Activated naive CD8-positive, alpha-beta T cell (primary cell): ENCODE measurements at regions not wholly inside any gene's neighbourhood (a gene's known extent, or its start where the extent isn't known, plus 50 kb on each side); places are given as distances from the start of the nearest gene placed in this dataset.
A peak's percentile ranks its signal among the peaks of the same experiment; 100 is the strongest.
"Not testable (repeated sequence)": the region's sequence is repeated elsewhere in the genome, so short reads cannot be mapped to it uniquely, and the experiment has no call there.

Source experiments
- H3K27ac Mint-ChIP-seq: one replicate; pipeline ENCODE4 v1.8.0; 2021; ENCODE audit warnings: mixed read lengths
- H3K27me3 Mint-ChIP-seq: one replicate; pipeline ENCODE4 v1.8.0; 2021; ENCODE audit warnings: mixed read lengths
- H3K36me3 Mint-ChIP-seq: one replicate; pipeline ENCODE4 v1.8.0; 2021; ENCODE audit warnings: mixed read lengths
- H3K4me1 Mint-ChIP-seq: one replicate; pipeline ENCODE4 v1.8.0; 2021; ENCODE audit warnings: low read depth, mixed read lengths
- H3K4me3 Mint-ChIP-seq: one replicate; pipeline ENCODE4 v1.8.0; 2021; ENCODE audit warnings: mild to moderate bottlenecking, mixed read lengths
- H3K9me3 Mint-ChIP-seq: one replicate; pipeline ENCODE4 v1.8.0; 2021; ENCODE audit warnings: low read depth, mixed read lengths

DNA sequence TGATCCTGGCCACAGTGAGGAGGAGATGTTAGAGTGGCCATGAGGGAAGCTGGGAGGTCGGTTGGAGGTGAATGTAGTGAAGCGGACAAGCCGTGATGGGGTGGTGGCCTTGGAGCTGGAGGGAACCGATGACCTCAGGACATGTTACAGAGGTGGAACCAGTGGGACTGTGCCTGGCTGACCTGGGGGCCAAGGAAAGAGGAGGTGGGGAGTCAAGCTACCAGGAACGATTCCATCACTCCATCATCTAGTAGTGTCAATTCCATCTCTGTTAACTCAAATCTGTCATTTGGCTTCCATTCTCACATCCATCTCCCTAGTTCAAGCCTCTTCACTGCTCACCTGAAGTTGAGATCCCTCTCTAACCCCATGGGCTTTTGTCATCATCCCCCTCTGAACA, 102.4 kb upstream of the LYZL2 start:
- Mint-ChIP-seq H3K9me3 (no peaks in the 10 kb centered on the region), H3K27me3 (peaks cover 3% of the 10 kb centered on the region), H3K36me3 (no peaks in the 10 kb centered on the region), H3K4me3 (no peak overlapping the region), H3K27ac (no peak overlapping the region), H3K4me1 (no peaks in the 10 kb centered on the region)

DNA sequence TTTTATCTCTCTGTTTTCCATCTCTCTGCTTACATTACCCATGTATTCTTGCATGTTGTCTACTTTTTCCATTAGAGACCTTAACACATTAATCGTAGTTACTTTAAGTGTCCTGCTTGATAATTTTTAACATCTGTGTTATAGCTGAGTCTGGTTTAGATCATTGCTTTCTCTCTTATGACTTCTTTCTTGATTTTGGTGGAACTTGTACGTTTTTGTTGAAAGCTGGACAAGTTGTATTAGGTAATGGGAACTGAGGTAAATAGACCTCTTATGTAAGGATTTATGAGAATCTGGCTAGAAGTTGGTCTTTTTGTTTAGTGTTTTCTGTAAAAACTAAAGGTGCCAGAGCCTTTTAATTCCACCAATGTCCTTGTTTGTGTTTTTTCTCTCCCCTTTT, 100.8 kb upstream of the LYZL2 start:
- H3K27ac Mint-ChIP-seq, result no peak overlapping the region
- H3K4me1 Mint-ChIP-seq, result peaks cover 3% of the 10 kb centered on the region
- H3K36me3 Mint-ChIP-seq, result no peaks in the 10 kb centered on the region
- H3K4me3 Mint-ChIP-seq, result no peak overlapping the region
- no peaks in the 10 kb centered on the region for H3K27me3 Mint-ChIP-seq
- no peaks in the 10 kb centered on the region for H3K9me3 Mint-ChIP-seq

DNA sequence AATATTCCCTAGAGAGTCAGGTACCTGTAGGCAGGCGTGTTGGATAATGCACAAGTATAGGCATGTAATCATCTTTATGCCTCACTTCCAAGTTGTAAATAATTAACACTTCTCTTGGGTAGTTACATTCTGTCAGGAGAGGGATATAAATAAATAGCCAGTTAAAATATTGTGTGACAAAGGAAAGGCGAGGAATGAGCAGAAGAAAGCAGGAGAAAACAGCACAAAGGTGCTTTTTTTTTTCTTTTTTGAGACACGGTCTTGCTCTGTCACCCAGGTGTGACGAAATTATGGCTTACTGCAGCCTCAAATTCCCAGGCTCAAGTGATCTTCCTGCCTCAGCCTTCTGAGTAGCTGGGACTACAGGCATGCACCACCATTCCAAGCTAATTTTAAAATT, 99.2 kb upstream of the LYZL2 start:
- Mint-ChIP-seq H3K27me3 (no peaks in the 10 kb centered on the region), H3K9me3 (no peaks in the 10 kb centered on the region), H3K36me3 (no peaks in the 10 kb centered on the region)

DNA sequence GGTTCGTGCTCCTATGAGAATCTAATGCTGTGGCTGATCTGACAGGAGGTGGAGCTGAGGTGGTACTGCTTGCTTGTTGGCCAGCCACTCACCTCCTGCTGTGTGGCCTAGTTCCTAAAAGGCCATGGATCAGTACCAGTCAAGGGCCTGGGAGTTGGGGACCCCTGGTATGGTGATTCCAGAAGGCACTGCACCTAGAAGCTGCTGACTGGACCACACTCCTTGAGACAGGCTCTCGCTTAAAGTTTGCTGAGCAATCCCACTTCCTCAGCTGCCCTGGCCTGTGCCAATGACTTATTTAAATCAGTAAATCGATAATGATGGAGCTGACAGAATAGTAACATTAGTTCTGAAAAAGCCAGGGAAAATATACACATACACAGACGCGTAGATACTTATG, 98.6 kb upstream of the LYZL2 start:
- Mint-ChIP-seq H3K9me3 (no peaks in the 10 kb centered on the region), H3K4me1 (peaks cover 3% of the 10 kb centered on the region), H3K4me3 (no peak overlapping the region), H3K27me3 (no peaks in the 10 kb centered on the region), H3K36me3 (no peaks in the 10 kb centered on the region), H3K27ac (no peak overlapping the region)

More for the DNA sequence above, 99.2 kb upstream of the LYZL2 start:
- peaks cover 3% of the 10 kb centered on the region for H3K4me1 Mint-ChIP-seq
- H3K4me3 Mint-ChIP-seq, result no peak overlapping the region
- H3K27ac Mint-ChIP-seq, result no peak overlapping the region

DNA sequence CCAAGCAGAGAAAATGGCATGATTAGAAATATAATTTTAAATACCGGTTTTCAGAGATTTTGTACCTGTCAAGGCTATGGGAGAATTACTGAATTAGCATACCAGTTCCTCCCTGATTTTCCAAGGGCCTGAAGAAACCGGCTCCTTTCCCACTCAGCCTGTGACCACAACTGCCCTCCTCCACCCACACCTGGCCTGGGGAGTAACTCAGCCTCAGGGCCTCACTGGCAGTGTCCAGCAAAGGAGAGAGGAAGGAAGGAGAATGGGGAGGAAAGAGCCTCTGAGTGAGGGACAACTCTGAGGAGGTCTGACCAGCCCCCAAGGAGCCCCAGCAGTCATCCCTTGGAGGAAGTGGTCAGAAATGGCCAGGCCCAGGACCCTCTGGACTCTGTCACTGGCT, 98.0 kb upstream of the LYZL2 start:
- no peaks in the 10 kb centered on the region for H3K27me3 Mint-ChIP-seq
- no peaks in the 10 kb centered on the region for H3K9me3 Mint-ChIP-seq
- peaks cover 3% of the 10 kb centered on the region for H3K4me1 Mint-ChIP-seq
- H3K4me3 Mint-ChIP-seq, result no peak overlapping the region
- H3K27ac Mint-ChIP-seq, result no peak overlapping the region
- H3K36me3 Mint-ChIP-seq, result no peaks in the 10 kb centered on the region

DNA sequence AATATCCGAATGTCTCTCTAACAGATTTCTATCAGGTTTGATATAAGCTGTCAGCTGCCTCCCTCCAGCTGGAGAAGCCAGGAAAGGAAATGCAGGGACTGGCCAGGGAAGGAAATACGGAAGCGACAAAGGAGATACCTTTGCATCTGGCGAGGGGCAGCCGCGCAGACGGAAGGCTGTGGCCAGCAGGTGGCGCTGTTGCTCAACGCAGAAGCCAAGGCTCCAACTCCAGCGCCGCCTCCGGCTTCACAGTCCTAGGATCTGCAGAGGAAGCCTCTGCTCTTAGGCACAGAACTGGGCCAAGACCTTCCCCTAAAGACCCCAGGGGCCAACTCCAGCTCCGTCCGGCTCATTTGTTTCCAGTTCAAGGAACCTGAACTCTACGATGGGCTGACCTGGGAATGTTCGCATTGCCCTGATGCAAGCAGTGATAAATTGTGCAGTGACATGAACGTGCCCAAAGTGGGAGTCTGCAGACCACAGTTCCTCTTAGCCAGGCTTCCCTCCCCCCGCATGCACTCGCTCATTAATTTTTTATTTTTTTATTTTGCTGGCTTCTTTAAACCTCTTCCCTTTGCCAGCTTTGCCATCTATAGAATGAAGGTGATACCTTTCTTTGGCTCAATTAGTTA, 97.3 kb upstream of the LYZL2 start:
- not testable (repeated sequence) for H3K36me3 Mint-ChIP-seq, H3K4me3 Mint-ChIP-seq, H3K9me3 Mint-ChIP-seq, H3K27me3 Mint-ChIP-seq, H3K4me1 Mint-ChIP-seq
- peak overlapping the region; percentile 11 for H3K27ac Mint-ChIP-seq

DNA sequence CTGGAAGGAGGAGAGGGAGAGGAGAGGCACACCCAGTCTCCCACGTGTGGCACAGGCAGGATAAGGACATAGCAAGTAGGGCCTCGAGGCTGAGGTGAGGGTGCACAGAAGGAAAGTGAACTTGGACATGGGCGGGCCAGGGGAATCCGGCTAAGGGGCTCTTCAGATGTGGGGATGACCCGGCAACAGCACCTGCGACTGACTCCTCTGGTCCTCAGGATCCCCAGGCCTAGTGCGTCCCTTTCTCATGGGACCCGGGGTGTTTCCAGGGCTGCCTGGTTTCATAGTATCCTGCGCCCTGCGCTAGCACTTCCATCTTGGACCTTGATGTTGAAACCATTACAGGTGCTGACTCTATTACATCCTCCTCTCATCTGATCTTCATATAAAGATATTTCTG, 96.1 kb upstream of the LYZL2 start:
- Mint-ChIP-seq H3K36me3 (no peaks in the 10 kb centered on the region), H3K4me1 (peaks cover 3% of the 10 kb centered on the region), H3K27ac (no peak overlapping the region), H3K4me3 (no peak overlapping the region), H3K9me3 (no peaks in the 10 kb centered on the region), H3K27me3 (no peaks in the 10 kb centered on the region)

DNA sequence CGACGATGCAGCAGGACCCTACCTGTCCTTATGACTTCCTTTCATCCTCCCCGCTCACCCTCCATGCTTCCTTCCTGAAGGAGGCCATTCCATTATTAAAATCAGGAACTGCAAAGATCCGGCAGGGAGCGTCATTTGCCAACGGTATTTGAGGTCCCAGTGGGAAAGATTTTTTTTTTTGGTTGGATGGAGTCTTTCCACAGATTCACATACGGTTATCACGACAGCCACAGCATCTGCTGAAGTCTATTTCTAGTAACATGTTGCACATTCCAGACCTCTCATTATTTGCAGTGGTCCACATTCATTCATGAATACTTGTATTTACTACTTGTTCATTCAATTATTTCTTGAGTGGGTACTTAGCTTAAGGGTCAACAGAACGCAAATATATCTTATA, 94.7 kb upstream of the LYZL2 start:
- H3K36me3 Mint-ChIP-seq, result no peaks in the 10 kb centered on the region
- H3K4me3 Mint-ChIP-seq, result no peak overlapping the region
- H3K27ac Mint-ChIP-seq, result no peak overlapping the region
- H3K4me1 Mint-ChIP-seq, result peaks cover 3% of the 10 kb centered on the region
- H3K27me3 Mint-ChIP-seq, result no peaks in the 10 kb centered on the region
- H3K9me3 Mint-ChIP-seq, result no peaks in the 10 kb centered on the region

DNA sequence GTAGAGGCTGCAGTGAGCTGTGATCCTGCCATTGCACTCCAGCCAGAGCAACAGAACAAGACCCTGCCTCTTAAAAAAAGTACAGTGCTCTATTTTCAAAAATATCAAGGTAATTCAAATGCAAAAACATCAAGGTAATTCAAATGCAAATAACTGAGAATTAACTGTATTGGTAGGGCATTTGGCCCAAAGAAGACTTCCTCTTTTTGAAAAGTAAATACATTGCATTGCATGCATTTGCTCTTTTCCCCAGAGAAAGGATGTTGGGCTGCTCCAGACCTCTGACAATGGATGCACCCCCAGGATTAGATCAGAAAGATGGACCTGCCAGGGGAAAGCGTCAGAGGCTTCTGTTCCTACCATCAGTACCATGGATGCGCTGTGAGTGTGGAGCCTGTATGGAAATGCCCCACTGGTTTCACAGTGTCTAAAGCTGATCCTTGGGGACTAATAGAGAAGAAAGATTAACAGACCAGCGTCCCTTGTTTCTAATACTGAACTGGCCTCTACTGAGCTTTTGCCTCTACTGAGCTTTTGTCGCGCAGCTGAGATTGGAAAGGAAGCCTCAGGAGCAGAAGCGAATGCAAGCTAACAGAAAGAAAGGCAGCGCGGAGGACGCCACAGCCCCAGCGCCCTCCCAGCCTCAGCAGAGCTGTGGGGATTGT, 93.5 kb upstream of the LYZL2 start:
- Mint-ChIP-seq H3K27me3 (no peaks in the 10 kb centered on the region), H3K4me1 (peaks cover 3% of the 10 kb centered on the region), H3K4me3 (no peak overlapping the region), H3K9me3 (no peaks in the 10 kb centered on the region), H3K36me3 (no peaks in the 10 kb centered on the region), H3K27ac (no peak overlapping the region)

DNA sequence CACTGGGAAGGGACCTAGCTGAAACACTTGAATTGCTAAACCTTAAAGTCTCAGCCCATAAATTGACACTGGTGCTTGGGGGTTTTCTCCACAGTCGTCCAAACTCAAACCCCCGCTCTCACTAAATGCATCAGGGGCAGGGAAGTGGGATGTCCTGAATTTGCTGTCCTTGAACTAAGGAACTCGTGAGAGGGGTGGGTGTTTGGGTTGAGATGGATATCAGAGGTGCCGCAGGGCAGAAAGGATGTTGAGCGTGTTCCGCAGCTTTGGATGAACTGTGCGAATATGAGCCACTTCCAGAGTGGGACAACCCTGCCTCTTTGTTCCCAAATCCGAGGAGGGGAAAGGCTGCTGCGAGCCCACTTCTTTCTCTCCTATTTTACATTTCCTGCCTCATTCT, 90.3 kb upstream of the LYZL2 start:
- Mint-ChIP-seq H3K4me3 (no peak overlapping the region), H3K36me3 (no peaks in the 10 kb centered on the region), H3K9me3 (no peaks in the 10 kb centered on the region), H3K27ac (no peak overlapping the region), H3K4me1 (no peaks in the 10 kb centered on the region), H3K27me3 (no peaks in the 10 kb centered on the region)

DNA sequence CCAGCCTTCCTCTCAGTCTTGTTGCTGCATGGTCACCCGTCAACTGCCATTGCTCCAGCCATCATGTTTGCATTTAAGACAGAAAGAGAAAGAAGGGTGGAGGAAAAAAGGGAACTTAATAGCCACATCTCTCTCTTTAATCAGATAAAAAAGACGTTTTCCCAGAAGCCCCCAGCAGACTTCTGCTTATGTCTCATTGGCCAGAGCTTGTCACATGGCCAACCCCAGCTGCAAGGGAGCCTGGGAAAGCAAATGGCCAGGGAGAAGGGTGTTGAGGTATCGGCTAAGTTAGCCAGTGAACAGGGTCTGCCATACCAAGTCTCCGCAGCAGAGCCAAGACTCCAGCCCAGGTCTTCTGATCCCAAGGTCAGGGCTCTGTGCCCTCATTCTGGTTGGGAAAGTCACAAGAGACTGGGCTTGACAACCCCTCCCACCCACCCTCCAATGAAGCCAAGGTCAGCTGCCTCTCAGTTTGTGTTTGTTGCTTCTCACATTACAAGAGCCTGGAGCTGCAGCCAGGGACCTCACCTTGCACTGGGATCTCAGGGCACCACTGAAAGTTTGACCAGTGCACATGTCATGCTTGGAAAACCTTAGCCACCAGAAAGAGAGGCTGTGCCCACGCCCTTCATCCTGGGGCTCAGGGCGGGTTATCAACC, 80.3 kb upstream of the LYZL2 start:
- Mint-ChIP-seq H3K27ac (peak overlapping the region; percentile 46), H3K27me3 (no peaks in the 10 kb centered on the region), H3K4me1 (peaks cover 15% of the 10 kb centered on the region), H3K36me3 (peaks cover 6% of the 10 kb centered on the region), H3K4me3 (no peak overlapping the region), H3K9me3 (peaks cover 3% of the 10 kb centered on the region)

DNA sequence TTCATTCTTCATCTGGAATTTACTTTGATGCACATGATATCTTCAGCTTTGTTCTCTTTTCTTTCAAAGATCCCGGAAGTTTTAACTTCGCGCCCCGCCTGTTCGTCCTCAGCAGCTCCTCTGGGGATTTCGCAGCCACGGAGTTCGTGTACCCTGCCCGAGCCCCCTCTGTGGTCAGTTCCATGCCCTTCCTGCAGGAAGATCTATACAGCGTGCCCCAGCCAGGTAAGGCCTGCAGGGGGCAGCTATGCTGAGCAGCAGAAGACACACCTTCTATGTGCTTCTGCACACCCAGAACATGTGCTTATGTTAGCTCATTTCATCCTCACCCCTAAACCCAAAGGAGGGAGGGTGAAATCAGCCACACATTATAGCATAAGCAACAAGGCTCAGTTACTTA, 79.7 kb upstream of the LYZL2 start:
- Mint-ChIP-seq H3K27me3 (no peaks in the 10 kb centered on the region), H3K27ac (peak overlapping the region; percentile 23), H3K4me3 (no peak overlapping the region), H3K4me1 (peaks cover 21% of the 10 kb centered on the region), H3K36me3 (peaks cover 6% of the 10 kb centered on the region), H3K9me3 (peaks cover 3% of the 10 kb centered on the region)

DNA sequence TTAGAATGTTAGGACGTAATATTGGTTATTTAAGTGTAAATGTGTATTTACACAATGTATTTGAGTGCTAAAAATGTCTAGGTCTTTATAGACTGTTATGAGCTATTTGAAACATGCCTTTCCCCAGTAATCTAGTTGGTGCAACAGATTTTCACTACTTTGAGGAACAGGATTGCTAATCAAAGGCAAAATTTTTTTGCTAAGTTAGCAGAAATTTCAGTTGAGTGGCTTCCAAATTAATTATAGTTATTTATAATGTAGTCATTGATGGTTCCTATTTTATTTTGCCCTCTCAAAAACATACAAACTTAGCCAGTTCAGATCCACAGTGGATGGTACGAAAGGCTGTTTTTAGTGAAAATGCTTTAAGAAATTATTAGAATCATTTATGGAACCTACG, 78.7 kb upstream of the LYZL2 start:
- no peaks in the 10 kb centered on the region for H3K27me3 Mint-ChIP-seq
- H3K9me3 Mint-ChIP-seq, result peaks cover 2% of the 10 kb centered on the region
- peaks cover 3% of the 10 kb centered on the region for H3K36me3 Mint-ChIP-seq

DNA sequence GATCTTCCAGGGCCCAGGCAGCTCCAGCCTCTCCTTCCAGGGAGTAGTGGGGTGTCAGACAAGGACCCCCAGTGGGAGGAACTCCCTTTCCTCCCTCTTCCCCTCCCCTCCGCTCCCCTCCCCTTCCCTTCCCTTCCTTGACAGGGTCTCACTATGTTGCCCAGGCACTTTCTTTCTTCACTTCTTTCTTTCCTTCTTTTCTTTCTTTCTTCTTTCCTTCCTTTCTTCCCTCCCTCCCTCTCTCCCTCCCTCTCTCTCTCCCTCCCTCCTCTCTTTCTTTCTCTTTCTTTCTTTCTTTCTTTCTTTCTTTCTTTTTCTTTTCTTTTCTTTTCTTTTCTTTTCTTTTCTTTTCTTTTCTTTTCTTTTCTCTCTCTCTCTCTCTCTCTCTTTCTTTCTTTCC, 76.6 kb upstream of the LYZL2 start:
- H3K4me3 Mint-ChIP-seq, H3K36me3 Mint-ChIP-seq, H3K27me3 Mint-ChIP-seq, H3K9me3 Mint-ChIP-seq: not testable (repeated sequence)
- H3K27ac Mint-ChIP-seq, result peak overlapping the region; percentile 99
- H3K4me1 Mint-ChIP-seq, result peaks cover 48% of the 10 kb centered on the region

More for the DNA sequence above, 78.7 kb upstream of the LYZL2 start:
- H3K27ac Mint-ChIP-seq, result no peak overlapping the region
- no peak overlapping the region for H3K4me3 Mint-ChIP-seq
- H3K4me1 Mint-ChIP-seq, result peaks cover 31% of the 10 kb centered on the region

DNA sequence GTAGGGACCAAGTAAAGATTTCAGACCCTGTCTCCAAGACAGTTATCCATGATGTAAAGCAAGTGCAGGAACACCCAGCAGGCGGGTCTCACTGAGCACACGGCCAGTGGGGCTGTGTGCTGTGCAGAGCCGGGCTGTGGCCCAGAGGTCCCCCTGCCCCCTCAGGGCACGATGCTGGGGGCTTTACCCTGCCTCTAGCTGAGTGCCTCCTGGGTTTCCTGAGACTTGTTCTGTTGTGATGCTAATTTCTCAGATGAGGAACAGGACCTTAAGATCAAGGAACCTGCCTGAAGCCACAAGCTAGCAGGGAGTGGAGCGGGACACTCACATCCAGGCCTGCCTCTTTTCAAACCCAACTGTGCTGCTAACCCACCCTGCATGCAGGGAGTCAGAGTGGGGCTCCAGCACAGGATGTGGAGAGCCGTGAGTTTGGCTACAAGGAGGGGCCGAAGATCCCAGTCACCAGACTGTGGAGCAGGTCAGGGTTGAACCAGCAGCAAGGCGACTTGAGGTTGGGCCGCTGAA, 76.1 kb upstream of the LYZL2 start:
- peaks cover 53% of the 10 kb centered on the region for H3K4me1 Mint-ChIP-seq
- no peaks in the 10 kb centered on the region for H3K9me3 Mint-ChIP-seq
- H3K27me3 Mint-ChIP-seq, result no peaks in the 10 kb centered on the region
- H3K36me3 Mint-ChIP-seq, result no peaks in the 10 kb centered on the region
- H3K4me3 Mint-ChIP-seq, result peak overlapping the region; percentile 90
- H3K27ac Mint-ChIP-seq, result peak overlapping the region; percentile 99
